ENCODE measurements at regions not wholly inside any gene's neighbourhood (a gene's known extent, or its start where the extent isn't known, plus 50 kb on each side); places are given as distances from the start of the nearest gene placed in this dataset.

- TF ChIP-seq CTCF (IDR thresholded peaks at IDR 0.05) (no peak), POLR2A (IDR thresholded peaks at IDR 0.05) (no peak)
These were observed 109.9 kb downstream of the KLF12 start for GRCh38 chr13:74024314-74024713.
